ENCODE measurements at regions not wholly inside any gene's neighbourhood (a gene's known extent, or its start where the extent isn't known, plus 50 kb on each side); places are given as distances from the start of the nearest gene placed in this dataset.
"Not testable (repeated sequence)": the region's sequence is repeated elsewhere in the genome, so short reads cannot be mapped to it uniquely, and the experiment has no call there.

DNA sequence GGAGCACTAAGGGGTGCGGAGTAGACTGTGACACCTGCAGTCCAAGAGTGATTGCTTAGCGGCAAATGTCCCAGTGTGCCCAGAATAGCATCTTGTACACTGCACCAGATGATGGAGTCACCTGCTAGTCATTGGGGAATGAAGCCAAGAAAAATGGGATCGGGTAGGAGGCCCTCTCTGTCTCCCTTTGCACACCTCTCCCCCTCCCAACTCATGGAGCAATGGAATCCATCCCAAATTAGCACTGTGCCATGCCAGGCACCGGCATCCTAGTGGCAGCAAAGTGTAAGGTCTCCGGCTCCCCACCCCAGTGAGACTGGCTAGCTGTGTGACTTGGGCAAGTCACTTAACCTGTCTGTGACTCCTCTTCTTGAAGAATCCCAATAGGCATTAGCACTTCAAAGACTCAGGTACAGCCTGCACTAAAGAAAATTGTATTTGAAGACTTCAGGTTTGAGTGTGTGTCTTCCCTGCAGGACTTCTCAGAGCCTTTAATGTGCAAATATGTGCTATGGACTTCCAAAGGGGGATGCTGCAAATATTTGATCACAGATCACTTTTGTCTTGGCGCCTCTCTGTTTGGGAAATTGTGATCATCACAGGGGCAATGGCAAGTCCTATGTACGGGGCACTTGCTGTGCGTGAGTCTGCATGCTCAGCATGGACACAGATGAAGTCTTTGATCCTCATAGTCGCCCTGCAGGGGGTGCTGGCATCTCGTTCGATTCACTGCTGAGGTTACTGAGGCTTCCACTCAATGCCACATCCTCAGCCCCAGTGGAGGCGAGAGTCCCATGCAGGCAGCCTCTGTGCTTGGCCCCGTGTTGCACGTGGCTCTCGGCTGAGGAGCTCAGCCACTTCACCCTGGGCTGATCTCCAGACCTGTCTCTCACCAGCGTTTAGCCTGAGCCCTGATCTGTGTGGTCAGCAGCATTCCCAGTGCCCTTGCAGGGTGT is 272.9 kb upstream of the C1orf174 start:
- TF ChIP-seq GATA1 (IDR thresholded peaks at IDR 0.05; ENCODE audit: low read depth, low read length) (no peak), POLR2A (IDR thresholded peaks at IDR 0.05; ENCODE audit: low read length) (no peak)
- peak in 1 of 2 experiments; percentile 15 for DNase-seq

DNA sequence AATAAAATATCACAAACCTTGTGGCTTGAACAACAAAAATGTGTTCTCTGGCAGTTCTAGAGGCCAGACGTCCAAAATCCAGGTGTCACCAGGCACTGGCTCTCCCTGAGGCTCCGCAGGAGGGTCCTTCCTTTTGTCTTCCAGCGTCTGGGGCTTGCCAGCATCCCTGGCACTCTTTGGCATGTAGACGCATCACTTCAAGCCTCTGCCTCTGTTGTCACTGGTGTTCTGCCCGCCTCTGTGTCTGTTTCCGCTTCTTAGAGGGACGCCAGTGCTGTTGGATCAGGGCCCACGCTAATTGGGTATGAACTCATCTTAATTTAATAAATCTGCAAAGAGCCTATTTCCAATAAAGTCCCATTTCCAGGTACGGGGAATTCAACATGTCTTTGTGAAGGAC is 273.7 kb upstream of the C1orf174 start:
- DNase-seq: no peak

DNA sequence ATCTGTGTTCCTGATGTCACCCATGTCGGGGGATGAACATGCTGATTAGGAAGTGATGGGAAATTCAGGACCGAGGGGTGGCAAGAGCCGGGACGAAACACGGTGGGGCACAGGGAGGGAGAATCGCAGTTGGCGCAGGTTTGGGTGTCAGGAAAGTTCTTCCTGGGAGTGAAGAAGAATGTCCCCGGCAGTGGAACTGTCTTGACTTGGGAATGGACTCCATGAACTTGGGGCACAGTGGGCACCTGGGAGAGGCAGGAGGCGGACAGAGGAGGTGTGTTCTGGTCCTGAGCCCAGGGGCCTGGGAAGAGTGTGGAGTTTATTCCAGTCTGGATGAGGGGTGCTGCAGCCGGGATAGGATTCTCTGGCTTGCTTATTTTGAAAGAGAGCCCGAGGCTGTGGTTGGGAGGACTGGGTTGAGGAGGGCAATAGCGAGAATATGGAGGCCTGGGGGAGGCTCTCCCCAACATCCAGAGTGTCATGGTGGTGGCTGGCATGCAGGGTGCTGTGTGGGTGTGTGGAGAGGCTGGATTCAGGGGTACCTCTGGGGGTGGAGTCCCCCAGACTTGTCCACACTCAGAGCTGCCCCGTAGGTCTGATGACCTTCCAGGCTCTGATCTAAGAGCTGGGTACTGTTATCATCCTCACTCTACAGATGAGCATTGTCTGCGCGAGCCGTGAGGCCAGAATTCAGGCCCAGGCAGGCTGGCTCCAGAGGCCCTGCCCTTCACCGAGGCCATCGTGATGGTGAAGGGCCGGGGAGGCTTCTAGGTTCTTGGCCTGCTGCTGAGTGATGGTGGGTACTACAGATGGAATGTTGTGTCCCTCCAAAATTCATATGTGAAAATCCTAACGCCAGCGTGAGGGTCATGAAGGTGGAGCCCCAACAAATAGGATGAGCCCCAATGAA is 274.5 kb upstream of the C1orf174 start:
- no peak for DNase-seq
- TF ChIP-seq POLR2A (IDR thresholded peaks at IDR 0.05; ENCODE audit: low read length) (no peak), GATA1 (IDR thresholded peaks at IDR 0.05; ENCODE audit: low read depth, low read length) (no peak)

More for the DNA sequence above, 273.7 kb upstream of the C1orf174 start:
- TF ChIP-seq GATA1 (IDR thresholded peaks at IDR 0.05; ENCODE audit: low read depth, low read length) (no peak), POLR2A (IDR thresholded peaks at IDR 0.05; ENCODE audit: low read length) (no peak)

DNA sequence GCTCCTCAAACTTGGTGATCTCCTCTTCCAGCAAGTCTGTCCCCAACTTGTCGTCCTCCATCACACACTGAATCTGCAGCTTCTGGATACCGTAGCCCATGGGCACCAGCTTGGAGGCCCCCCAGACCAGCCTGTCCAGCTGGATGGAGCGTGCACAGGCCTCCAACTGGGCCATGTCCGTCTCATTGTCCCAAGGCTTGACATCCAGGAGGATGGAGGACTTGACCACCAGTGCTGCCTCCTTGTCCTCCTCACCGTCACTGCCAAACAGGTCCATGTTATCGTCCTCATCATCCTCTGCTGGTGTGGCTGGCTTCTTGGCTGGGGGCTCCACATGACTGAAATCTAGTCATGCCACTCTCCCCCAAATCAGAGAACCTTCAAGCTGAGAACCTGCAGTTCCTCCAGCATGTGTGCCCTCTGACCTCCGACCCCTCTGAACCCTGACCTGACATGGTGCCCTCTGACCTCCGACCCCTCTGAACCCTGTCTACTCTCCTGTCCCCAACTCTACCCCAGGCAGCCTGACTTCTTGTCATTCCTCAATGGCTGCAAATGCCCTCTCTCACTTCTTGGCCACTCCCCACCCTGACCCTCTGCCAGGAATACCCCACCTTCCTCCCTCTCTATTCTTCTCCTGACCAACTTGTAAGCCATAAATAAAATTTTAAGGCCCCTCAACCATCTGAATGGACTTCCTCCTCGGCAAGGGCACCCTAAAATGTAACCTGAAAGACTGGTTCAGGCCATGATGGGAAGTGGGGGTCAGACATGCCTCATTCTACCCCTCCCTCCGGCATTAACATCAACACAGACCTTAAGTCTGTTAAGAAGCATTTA is 275.7 kb upstream of the C1orf174 start:
- no peak for TF ChIP-seq GATA1 (IDR thresholded peaks at IDR 0.05; ENCODE audit: low read depth, low read length)
- TF ChIP-seq POLR2A (IDR thresholded peaks at IDR 0.05; ENCODE audit: low read length): no peak
- no peak for DNase-seq

DNA sequence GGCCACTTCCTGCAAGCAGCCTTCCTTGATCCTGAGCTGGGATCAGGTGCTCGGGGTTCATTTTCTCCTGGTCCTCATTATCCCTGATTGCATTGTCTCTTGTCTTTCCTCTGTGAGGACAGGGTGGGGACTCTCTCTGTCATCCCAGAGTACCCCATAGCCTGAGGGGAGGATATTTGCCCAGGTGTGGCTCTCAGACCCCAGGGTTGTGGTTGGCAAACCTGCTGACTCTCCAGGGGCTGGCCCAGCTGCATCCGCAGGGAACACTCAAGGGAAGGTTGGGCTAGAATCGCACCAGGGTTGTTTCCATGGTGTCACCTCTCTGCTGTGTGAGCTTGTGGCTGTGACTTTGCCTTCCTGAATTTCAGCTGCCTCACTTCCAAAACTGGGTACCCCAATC is 276.8 kb upstream of the C1orf174 start:
- TF ChIP-seq GATA1 (IDR thresholded peaks at IDR 0.05; ENCODE audit: low read depth, low read length) (no peak), POLR2A (IDR thresholded peaks at IDR 0.05; ENCODE audit: low read length) (no peak)
- DNase-seq: no peak

DNA sequence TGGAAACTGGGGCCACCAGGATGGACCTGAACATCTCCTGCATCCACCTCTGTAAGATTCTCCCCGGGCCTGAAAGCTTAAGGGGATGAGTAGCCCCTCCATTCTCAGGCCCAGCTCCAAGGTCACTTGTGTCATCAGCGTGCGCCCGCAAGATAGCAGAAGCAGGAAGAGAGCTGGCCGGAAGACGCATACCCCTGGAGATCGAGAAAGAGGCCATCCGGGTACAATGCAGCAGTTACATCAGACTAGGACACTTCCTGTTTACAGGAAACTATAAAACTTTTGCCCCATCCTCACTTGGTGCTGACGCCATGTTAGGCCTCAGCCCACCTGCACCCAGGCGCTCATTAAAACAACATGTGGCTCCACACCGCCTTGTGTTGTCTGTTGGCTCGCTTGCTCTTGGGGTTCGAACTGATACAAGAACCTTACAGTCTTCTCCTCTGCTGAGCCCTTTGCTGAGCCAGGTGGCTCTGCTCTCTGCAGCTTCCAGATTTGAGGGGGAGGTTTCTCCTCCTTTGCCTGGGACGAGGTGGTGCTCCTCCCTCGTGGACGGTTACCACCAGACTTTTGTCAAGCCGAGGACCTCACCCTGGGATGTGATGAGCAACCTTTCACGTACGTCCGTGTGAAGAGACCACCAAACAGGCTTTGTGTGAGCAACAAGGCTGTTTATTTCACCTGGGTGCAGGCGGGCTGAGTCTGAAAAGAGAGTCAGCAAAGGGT is 277.5 kb upstream of the C1orf174 start:
- TF ChIP-seq POLR2A (IDR thresholded peaks at IDR 0.05; ENCODE audit: low read length) (no peak), GATA1 (IDR thresholded peaks at IDR 0.05; ENCODE audit: low read depth, low read length) (no peak)

DNA sequence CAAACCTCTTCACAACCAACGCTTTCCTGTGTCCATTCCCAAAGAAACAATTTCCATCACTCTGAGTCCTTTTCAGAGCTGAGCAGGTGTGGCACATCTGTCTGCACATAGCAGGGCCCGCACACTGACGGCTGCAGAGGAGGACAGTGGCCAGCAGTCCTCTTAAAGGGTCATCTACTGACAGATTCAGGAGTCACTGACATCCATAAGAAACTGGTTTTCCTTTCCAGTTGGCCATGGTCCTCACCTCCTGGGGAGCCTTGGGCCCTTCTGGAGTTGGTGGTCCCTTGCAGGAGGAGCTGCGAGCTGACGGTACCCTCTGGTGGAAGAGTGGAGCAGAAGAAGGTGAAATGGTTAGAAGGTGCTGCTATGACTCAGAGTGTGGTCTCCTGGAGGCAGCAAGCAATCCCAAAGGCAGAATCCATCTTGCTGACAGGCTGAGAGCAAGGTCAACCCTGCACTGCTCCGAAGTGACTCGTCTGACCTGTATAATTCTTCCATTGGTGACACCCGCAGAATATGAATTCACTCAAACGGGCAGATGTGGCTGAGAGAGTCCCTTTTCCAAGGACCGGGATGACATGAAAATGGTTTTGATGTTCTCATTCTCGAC is 278.5 kb upstream of the C1orf174 start:
- DNase-seq: no peak
- TF ChIP-seq GATA1 (IDR thresholded peaks at IDR 0.05; ENCODE audit: low read depth, low read length) (no peak), POLR2A (IDR thresholded peaks at IDR 0.05; ENCODE audit: low read length) (no peak)

More for the DNA sequence above, 277.5 kb upstream of the C1orf174 start:
- DNase-seq: no peak

DNA sequence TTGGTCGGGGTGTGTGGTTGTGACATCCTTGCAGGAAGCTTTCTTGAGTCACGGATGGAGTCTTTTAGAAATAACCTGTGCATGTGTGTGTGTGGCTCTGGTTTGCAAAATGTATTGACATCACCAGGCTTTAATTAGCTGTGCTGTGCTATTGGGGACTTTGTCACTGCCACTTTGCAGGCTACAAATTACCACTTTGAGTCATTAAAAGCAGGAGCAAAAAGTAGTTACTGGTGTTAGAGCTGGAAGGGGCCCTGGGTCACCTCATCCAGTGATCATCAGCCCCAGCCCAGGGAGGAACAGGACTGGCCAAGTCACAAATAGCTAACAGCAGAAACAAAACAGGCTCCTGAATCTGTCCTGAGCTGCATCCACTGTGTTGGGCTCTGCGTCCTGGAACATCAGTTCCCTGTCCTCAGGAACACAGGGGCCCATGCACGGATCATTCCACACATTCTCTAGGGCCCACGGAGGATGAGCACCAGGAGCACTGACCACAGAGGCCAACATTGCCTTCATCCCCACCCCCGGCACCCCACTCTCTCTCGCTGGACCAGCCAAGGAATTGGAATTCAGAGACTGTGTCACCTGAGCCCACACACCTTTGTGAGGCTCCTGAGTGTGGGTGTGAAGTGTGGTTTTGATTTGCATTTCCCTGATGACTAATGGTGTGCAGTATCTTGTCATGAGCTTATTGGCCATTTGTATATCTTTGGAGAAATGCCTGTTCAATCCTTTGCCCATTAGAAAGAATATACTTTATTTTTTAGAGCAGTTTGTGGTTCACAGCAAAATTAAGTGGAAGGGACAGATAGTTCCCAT is 280.1 kb upstream of the C1orf174 start:
- no peak for TF ChIP-seq GATA1 (IDR thresholded peaks at IDR 0.05; ENCODE audit: low read depth, low read length)
- no peak for TF ChIP-seq POLR2A (IDR thresholded peaks at IDR 0.05; ENCODE audit: low read length)
- DNase-seq: no peak

DNA sequence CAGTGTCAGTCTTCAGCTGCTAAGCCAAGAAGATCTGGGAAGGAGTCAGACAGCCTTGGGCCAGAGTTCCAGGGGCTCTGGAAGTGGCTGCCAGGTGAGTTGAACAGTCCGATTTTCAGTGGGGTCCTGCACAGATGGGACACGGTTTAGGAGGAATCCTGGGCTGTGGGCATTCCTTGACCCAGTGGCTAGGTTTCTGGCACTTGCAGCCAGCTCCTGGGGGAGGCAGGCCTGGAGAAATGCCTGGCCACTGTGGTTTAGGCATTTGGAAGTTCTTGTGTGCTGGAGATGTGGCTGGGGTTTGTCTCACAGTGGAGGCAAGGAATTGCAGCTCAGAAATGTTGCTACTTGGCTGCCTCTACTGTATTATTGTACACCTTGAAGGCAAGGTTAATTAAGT is 286.4 kb upstream of the C1orf174 start:
- not testable (repeated sequence) for DNase-seq

DNA sequence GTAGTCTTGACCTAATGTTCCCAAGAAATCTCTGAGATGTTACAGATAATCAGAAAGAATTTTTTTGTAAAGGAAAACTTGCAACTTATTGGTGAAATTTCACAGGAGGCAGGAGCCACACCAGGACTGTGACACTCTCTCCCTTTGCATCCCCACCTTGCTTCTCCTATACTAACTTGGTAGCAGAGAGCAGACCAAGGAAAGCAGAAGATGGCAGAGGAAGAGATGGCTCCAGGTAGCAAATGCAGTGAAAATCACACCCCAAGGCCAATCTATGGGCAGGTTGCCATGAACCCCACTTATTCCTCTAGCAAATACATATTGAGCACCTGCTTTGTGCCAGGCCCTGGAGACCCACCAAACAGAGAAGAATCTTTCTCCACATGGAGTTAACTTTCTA is 303.4 kb upstream of the C1orf174 start:
- no peak for TF ChIP-seq POLR2A (IDR thresholded peaks at IDR 0.05; ENCODE audit: low read length)
- TF ChIP-seq GATA1 (IDR thresholded peaks at IDR 0.05; ENCODE audit: low read depth, low read length): no peak
- no peak for DNase-seq

DNA sequence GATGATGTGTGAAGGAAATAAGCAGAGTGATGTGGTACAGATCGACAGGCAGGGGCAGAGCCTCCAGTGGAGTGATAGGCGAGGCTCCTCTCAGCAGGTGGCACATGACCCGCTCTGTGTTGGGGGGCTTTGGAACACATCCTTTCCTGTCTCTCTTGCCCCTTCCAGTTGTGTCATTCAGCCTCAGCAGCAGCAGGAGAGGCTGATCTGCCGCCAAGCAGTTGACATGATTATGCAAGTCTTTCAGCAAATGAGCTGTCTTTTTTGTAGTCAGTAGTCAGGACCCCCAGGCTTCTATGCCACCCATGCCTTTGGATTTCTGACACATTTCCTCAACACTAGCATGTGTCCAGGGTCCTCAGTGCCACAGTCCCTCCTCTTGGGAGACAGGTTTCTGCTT is 307.1 kb upstream of the C1orf174 start:
- DNase-seq: no peak

More for the DNA sequence above, 307.1 kb upstream of the C1orf174 start:
- TF ChIP-seq POLR2A (IDR thresholded peaks at IDR 0.05; ENCODE audit: low read length) (no peak), GATA1 (IDR thresholded peaks at IDR 0.05; ENCODE audit: low read depth, low read length) (no peak)

Data from erythroblast (primary cell).